Fibroblast of lung (primary cell): ENCODE measurements at regions not wholly inside any gene's neighbourhood (a gene's known extent, or its start where the extent isn't known, plus 50 kb on each side); places are given as distances from the start of the nearest gene placed in this dataset.

Experiments
- DNase-seq, 2 donors: peaks; one replicate each; pipeline versions ENCODE4 v3.0.0 to v3.0.0-alpha.2; 2010; ENCODE audit warnings: low read depth in 2 of 2
- H2AFZ ChIP-seq: 2 replicates; pipeline ENCODE4 v1.5.1; 2012; ENCODE audit warnings: low read length, control low read depth, inconsistent platforms
- H3K27ac ChIP-seq: 2 replicates; pipeline ENCODE4 v1.5.1; 2011; ENCODE audit warnings: low read length, control low read depth; ENCODE audit not compliant: insufficient read depth
- H3K27me3 ChIP-seq: 2 replicates; pipeline ENCODE4 v1.5.1; 2011; ENCODE audit warnings: mild to moderate bottlenecking, low read length; ENCODE audit not compliant: control insufficient read depth, insufficient read depth
- H3K36me3 ChIP-seq: 2 replicates; pipeline ENCODE4 v1.5.1; 2011; ENCODE audit warnings: low read length; ENCODE audit not compliant: control insufficient read depth, insufficient read depth
- H3K4me1 ChIP-seq: 2 replicates; pipeline ENCODE4 v1.5.1; 2011; ENCODE audit warnings: low read length; ENCODE audit not compliant: control insufficient read depth, insufficient read depth; ENCODE audit errors: extremely low read depth
- H3K4me2 ChIP-seq: 2 replicates; pipeline ENCODE4 v1.5.1; 2011; ENCODE audit warnings: low read length, control low read depth; ENCODE audit not compliant: insufficient read depth; ENCODE audit errors: extremely low read depth
- H3K4me3 ChIP-seq, 4 experiments: fragments of 200-600 bp in 1 of 4; sonication (generic) in 1 of 4; replicated peaks in 1 of 4; 2 replicates each; pipeline ENCODE4 v1.5.1; 2011 to 2016; ENCODE audit warnings: low read length in 4 of 4, low read depth in 3 of 4, mild to moderate bottlenecking in 3 of 4, control low read depth in 2 of 4, inconsistent platforms in 1 of 4, mixed read lengths in 1 of 4; ENCODE audit not compliant: insufficient read depth in 1 of 4; ENCODE audit errors: control extremely low read depth in 1 of 4
- H3K79me2 ChIP-seq: 2 replicates; pipeline ENCODE4 v1.5.1; 2012; ENCODE audit warnings: mild to moderate bottlenecking, low read length, inconsistent platforms; ENCODE audit not compliant: control insufficient read depth, insufficient read depth
- H3K9ac ChIP-seq: 2 replicates; pipeline ENCODE4 v1.5.1; 2011; ENCODE audit warnings: mild to moderate bottlenecking, low read length, control low read depth; ENCODE audit not compliant: insufficient read depth
- H3K9me3 ChIP-seq: 2 replicates; pipeline ENCODE4 v1.5.1; 2012; ENCODE audit warnings: low read depth, low read length; ENCODE audit not compliant: control insufficient read depth, insufficient read depth
- H4K20me1 ChIP-seq: 2 replicates; pipeline ENCODE4 v1.5.1; 2011; ENCODE audit warnings: low read length; ENCODE audit not compliant: control insufficient read depth, insufficient read depth; ENCODE audit errors: extremely low read depth
- CTCF ChIP-seq, 2 donors: IDR thresholded peaks in 1 of 2; conservative IDR thresholded peaks in 1 of 2; 1 replicate in 1 of 2; 2 replicates in 1 of 2; pipeline ENCODE4 v1.5.1; 2011 to 2012; ENCODE audit warnings: low read length in 2 of 2, control low read depth in 1 of 2, inconsistent platforms in 1 of 2, low read depth in 1 of 2, mild to moderate bottlenecking in 1 of 2
- EZH2 ChIP-seq: IDR thresholded peaks from 2 replicates; pipeline ENCODE4 v1.5.1; 2012; ENCODE audit warnings: low read length, control low read depth, mild to moderate bottlenecking; ENCODE audit errors: missing control alignments

- Histone ChIP-seq H3K9me3 (no peaks in the 10 kb centered on the region), H3K4me3 (peak overlapping the region; percentile 53 to 84 (median 64)), H3K79me2 (no peaks in the 10 kb centered on the region), H2AFZ (peak overlapping the region; percentile 58), H3K27ac (peak overlapping the region; percentile 16), H3K4me2 (peak overlapping the region; percentile 62), H3K9ac (peak overlapping the region; percentile 26), H3K36me3 (no peaks in the 10 kb centered on the region), H3K4me1 (no peaks in the 10 kb centered on the region), H4K20me1 (no peaks in the 10 kb centered on the region), H3K27me3 (peaks cover 15% of the 10 kb centered on the region)
- DNase-seq, result peak; percentile 82 to 92
- TF ChIP-seq EZH2 (peak; percentile 68), CTCF (conservative IDR thresholded peaks at IDR 0.05 in 1 of 2, IDR thresholded peaks at IDR 0.05 in 1 of 2; ENCODE audit: low read depth in 1 of 2, low read length in 2 of 2) (no peak)
These were observed 99.2 kb upstream of the TENM3 start for GRCh38 chr4:182143822-182144625.

- no peak overlapping the region for H3K27ac ChIP-seq
- H3K4me3 ChIP-seq, result peak overlapping the region; percentile 32 to 68 (median 52)
- no peaks in the 10 kb centered on the region for H3K79me2 ChIP-seq
- TF ChIP-seq EZH2 (no peak), CTCF (conservative IDR thresholded peaks at IDR 0.05 in 1 of 2, IDR thresholded peaks at IDR 0.05 in 1 of 2; ENCODE audit: low read depth in 1 of 2, low read length in 2 of 2) (no peak)
- no peaks in the 10 kb centered on the region for H3K36me3 ChIP-seq
- H2AFZ ChIP-seq, result no peak overlapping the region
- no peaks in the 10 kb centered on the region for H3K9me3 ChIP-seq
- no peak overlapping the region for H3K9ac ChIP-seq
- peaks cover 15% of the 10 kb centered on the region for H3K27me3 ChIP-seq
- peak overlapping the region; percentile 62 for H3K4me2 ChIP-seq
- DNase-seq, result peak in 1 of 2 donors; percentile 19
- H3K4me1 ChIP-seq, result no peaks in the 10 kb centered on the region
- H4K20me1 ChIP-seq, result no peaks in the 10 kb centered on the region
These were observed 98.4 kb upstream of the TENM3 start for GRCh38 chr4:182144626-182145333.

GRCh38 chr4:182145334-182145905 lies 97.8 kb upstream of the TENM3 start:
- Histone ChIP-seq H2AFZ (no peak overlapping the region), H3K79me2 (no peaks in the 10 kb centered on the region), H3K4me1 (no peaks in the 10 kb centered on the region), H3K27me3 (peaks cover 15% of the 10 kb centered on the region), H3K36me3 (no peaks in the 10 kb centered on the region), H4K20me1 (no peaks in the 10 kb centered on the region), H3K9me3 (no peaks in the 10 kb centered on the region), H3K9ac (no peak overlapping the region), H3K4me3 (peak overlapping the region; percentile 32 to 68 (median 52)), H3K4me2 (peak overlapping the region; percentile 62), H3K27ac (no peak overlapping the region)
- peak; percentile 41 to 58 for DNase-seq
- no peak for TF ChIP-seq EZH2
- TF ChIP-seq CTCF (conservative IDR thresholded peaks at IDR 0.05 in 1 of 2, IDR thresholded peaks at IDR 0.05 in 1 of 2; ENCODE audit: low read depth in 1 of 2, low read length in 2 of 2), result no peak
